ENCODE measurements at regions not wholly inside any gene's neighbourhood (a gene's known extent, or its start where the extent isn't known, plus 50 kb on each side); places are given as distances from the start of the nearest gene placed in this dataset.

DNA sequence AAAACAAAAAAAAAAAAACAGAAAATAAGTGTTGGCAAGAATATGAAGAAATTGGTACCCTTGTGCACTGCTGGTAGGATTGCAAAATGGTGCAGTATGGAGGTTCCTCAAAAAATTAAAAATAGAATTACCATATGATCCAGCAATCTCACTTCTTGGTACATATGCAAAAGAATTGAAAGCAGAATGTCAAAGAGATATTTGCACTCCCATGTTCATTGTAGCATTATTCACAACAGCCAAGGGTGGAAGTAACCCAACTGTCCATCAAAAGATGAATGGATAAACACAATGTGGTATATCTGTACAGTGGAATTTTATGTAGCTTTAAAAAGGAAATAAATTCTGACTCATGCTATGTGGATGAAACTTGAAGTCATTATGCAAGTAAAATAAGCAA, 72.8 kb upstream of the POU3F3 start:
- TF ChIP-seq, protein P1, sequence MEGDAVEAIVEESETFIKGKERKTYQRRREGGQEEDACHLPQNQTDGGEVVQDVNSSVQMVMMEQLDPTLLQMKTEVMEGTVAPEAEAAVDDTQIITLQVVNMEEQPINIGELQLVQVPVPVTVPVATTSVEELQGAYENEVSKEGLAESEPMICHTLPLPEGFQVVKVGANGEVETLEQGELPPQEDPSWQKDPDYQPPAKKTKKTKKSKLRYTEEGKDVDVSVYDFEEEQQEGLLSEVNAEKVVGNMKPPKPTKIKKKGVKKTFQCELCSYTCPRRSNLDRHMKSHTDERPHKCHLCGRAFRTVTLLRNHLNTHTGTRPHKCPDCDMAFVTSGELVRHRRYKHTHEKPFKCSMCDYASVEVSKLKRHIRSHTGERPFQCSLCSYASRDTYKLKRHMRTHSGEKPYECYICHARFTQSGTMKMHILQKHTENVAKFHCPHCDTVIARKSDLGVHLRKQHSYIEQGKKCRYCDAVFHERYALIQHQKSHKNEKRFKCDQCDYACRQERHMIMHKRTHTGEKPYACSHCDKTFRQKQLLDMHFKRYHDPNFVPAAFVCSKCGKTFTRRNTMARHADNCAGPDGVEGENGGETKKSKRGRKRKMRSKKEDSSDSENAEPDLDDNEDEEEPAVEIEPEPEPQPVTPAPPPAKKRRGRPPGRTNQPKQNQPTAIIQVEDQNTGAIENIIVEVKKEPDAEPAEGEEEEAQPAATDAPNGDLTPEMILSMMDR (IDR thresholded peaks at IDR 0.05) = no peak
- no peaks in the 10 kb centered on the region for H3K9me3 ChIP-seq
- H3K4me3 ChIP-seq (ENCODE audit: low read depth in 1 of 2, low read length in 1 of 2) = no peak overlapping the region
- no peaks in the 10 kb centered on the region for H3K4me1 ChIP-seq (ENCODE audit: control insufficient read depth in 1 of 2, insufficient read depth in 1 of 2, low read depth in 1 of 2, low read length in 1 of 2)
- H3K27ac ChIP-seq = no peak overlapping the region
- no peaks in the 10 kb centered on the region for H3K36me3 ChIP-seq
- H3K27me3 ChIP-seq = no peaks in the 10 kb centered on the region

DNA sequence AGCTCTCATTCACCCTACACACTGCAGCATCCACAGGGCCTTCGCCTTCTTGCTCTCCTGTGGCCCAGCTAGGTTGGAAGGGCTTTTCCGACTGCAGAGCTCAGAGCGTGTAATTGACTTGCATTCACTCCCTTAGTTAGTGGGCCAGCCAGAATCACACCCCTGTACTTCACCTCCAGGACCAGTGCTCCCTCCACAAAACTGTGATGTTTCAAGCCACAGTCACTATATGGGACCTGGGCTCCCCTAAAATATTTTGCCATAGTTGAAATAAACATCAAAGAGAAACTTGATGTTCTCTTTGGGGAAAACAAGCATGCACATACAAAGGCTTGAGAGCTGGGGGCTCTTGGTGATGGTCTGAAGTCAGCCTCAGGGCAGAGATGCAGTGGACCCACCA, 69.7 kb upstream of the POU3F3 start:
- Histone ChIP-seq H3K27me3 (peaks cover 15% of the 10 kb centered on the region), H3K36me3 (no peaks in the 10 kb centered on the region), H3K27ac (no peak overlapping the region), H3K4me3 (ENCODE audit: low read depth in 1 of 2, low read length in 1 of 2) (no peak overlapping the region), H3K4me1 (ENCODE audit: control insufficient read depth in 1 of 2, insufficient read depth in 1 of 2, low read depth in 1 of 2, low read length in 1 of 2) (no peaks in the 10 kb centered on the region), H3K9me3 (no peaks in the 10 kb centered on the region)
- TF ChIP-seq, protein P1 (IDR thresholded peaks at IDR 0.05) = no peak

DNA sequence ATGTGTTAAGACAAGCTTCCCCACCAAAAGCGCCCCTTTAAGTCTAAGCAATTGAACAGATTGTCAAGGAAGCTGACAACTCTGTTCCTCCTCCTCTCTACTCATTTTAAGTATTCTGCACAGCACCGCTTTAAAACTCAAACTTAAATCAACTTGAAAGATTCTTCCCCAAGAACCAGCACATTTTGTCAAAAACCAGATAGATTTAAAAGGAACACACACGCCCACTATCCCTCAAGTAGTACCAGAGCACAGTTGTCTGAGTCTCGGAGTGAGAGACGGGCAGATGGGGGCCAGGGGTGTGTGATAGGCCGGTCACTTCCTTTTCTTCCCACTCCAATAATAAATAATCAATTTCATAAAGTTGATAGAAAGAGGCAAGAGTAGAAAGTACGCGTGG, 67.7 kb upstream of the POU3F3 start:
- H3K36me3 ChIP-seq = no peaks in the 10 kb centered on the region
- no peak overlapping the region for H3K4me3 ChIP-seq (ENCODE audit: low read depth in 1 of 2, low read length in 1 of 2)
- no peak overlapping the region for H3K27ac ChIP-seq
- H3K9me3 ChIP-seq = no peaks in the 10 kb centered on the region
- H3K4me1 ChIP-seq (ENCODE audit: control insufficient read depth in 1 of 2, insufficient read depth in 1 of 2, low read depth in 1 of 2, low read length in 1 of 2) = no peaks in the 10 kb centered on the region
- TF ChIP-seq, protein P1 (IDR thresholded peaks at IDR 0.05) = no peak
- H3K27me3 ChIP-seq = peaks cover 20% of the 10 kb centered on the region

DNA sequence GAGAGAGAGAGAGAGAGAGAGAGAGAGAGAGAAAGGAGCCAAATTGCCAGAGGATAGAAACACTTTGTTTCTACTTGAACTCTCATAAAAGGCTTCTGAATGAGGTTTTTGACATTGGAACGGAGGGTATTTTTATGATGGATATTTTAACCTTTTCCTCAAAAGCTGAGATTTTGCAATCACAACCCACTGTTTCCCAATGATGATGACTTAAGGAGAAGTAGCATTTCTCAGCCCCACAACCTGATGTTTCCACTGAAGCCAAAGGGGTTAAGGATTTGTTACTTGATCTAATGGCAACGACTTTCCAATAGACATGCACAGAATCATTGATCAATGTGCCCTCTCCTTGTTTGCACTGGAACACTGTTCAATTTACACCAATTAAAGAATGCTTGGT, 67.1 kb upstream of the POU3F3 start:
- Histone ChIP-seq H3K9me3 (no peaks in the 10 kb centered on the region), H3K4me3 (ENCODE audit: low read depth in 1 of 2, low read length in 1 of 2) (no peak overlapping the region), H3K36me3 (no peaks in the 10 kb centered on the region), H3K4me1 (ENCODE audit: control insufficient read depth in 1 of 2, insufficient read depth in 1 of 2, low read depth in 1 of 2, low read length in 1 of 2) (no peaks in the 10 kb centered on the region), H3K27ac (no peak overlapping the region), H3K27me3 (peaks cover 20% of the 10 kb centered on the region)
- TF ChIP-seq, protein P1 (IDR thresholded peaks at IDR 0.05) = no peak

DNA sequence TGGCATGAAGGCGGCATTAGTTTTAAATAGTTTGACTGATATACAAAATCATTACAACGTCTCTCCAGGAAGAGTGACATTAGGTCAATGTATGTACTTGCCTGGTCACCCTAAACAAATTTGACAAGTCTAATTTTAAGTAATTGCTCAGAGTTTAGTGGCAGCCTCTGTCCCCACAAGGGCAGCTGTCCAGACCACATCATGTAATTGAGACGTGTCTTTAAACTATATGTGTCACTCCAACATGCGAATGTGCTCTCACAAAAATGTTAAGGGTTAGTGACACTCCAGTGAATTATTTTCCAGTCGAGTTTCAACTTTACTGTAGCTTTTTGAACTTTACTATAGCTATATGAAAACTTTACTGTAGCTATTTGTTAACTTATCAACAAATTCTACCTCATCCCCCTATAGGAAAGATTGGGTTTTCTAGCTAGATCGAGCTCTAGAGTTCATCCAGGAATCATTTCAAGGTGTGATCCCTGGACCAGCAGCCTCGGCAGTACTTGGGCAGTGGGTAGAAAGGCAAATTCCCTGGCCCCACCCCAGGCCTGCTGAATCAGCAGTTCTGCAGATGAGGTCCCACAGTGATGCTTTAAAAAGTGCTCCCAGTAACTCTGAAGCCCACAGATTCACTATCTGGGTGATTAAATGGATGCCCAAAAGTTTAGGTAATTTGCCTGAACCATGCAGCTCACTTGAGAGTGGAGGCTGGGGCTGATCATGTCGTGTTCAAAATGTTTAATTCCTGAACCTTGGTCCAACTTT, 66.4 kb upstream of the POU3F3 start:
- Histone ChIP-seq H3K9me3 (no peaks in the 10 kb centered on the region), H3K27ac (no peak overlapping the region), H3K4me3 (ENCODE audit: low read depth in 1 of 2, low read length in 1 of 2) (no peak overlapping the region), H3K36me3 (no peaks in the 10 kb centered on the region), H3K4me1 (ENCODE audit: control insufficient read depth in 1 of 2, insufficient read depth in 1 of 2, low read depth in 1 of 2, low read length in 1 of 2) (no peaks in the 10 kb centered on the region), H3K27me3 (peaks cover 20% of the 10 kb centered on the region)
- TF ChIP-seq, protein P1 (IDR thresholded peaks at IDR 0.05) = no peak

Data from neutrophil (primary cell).